NB4 (cell line): ENCODE measurements at regions not wholly inside any gene's neighbourhood (a gene's known extent, or its start where the extent isn't known, plus 50 kb on each side); places are given as distances from the start of the nearest gene placed in this dataset.
"Not testable (repeated sequence)": the region's sequence is repeated elsewhere in the genome, so short reads cannot be mapped to it uniquely, and the experiment has no call there.

Experiments
- DNase-seq: peaks from one replicate; pipeline ENCODE4 v3.0.0; 2010; ENCODE audit warnings: low read depth
- H3K4me3 ChIP-seq: one replicate; pipeline ENCODE4 v1.5.1; 2011; ENCODE audit warnings: mild to moderate bottlenecking, low read depth, low read length, moderate library complexity
- MYC ChIP-seq: IDR thresholded peaks from 2 replicates; pipeline ENCODE4 v1.6.1; 2011; ENCODE audit warnings: low read depth, low read length
- POLR2A ChIP-seq: IDR thresholded peaks from 2 replicates; pipeline ENCODE4 v1.6.1; 2011; ENCODE audit warnings: mild to moderate bottlenecking; ENCODE audit not compliant: insufficient read length; ENCODE audit errors: extremely low read depth
- TF ChIP-seq, protein P1 (sequence below): IDR thresholded peaks from 2 replicates; pipeline ENCODE4 v1.6.1; 2011; ENCODE audit warnings: low read depth, low read length
- TF ChIP-seq, protein P2 (sequence below): IDR thresholded peaks from one replicate; pipeline ENCODE4 v1.5.1; 2012; ENCODE audit warnings: low read depth, low read length

GRCh38 chr2:149860276-149860921, 272.8 kb upstream of the MMADHC start:
- no peak for DNase-seq
- TF ChIP-seq POLR2A, result no peak
- TF ChIP-seq, protein P1, sequence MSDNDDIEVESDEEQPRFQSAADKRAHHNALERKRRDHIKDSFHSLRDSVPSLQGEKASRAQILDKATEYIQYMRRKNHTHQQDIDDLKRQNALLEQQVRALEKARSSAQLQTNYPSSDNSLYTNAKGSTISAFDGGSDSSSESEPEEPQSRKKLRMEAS, result no peak
- TF ChIP-seq, protein P2, sequence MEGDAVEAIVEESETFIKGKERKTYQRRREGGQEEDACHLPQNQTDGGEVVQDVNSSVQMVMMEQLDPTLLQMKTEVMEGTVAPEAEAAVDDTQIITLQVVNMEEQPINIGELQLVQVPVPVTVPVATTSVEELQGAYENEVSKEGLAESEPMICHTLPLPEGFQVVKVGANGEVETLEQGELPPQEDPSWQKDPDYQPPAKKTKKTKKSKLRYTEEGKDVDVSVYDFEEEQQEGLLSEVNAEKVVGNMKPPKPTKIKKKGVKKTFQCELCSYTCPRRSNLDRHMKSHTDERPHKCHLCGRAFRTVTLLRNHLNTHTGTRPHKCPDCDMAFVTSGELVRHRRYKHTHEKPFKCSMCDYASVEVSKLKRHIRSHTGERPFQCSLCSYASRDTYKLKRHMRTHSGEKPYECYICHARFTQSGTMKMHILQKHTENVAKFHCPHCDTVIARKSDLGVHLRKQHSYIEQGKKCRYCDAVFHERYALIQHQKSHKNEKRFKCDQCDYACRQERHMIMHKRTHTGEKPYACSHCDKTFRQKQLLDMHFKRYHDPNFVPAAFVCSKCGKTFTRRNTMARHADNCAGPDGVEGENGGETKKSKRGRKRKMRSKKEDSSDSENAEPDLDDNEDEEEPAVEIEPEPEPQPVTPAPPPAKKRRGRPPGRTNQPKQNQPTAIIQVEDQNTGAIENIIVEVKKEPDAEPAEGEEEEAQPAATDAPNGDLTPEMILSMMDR, result no peak
- TF ChIP-seq MYC, result no peak
- H3K4me3 ChIP-seq, result no peak overlapping the region

- DNase-seq, result peak; percentile 7
- no peak overlapping the region for H3K4me3 ChIP-seq
- TF ChIP-seq, protein P2, result no peak
- TF ChIP-seq POLR2A (no peak), MYC (no peak)
- TF ChIP-seq, protein P1, result no peak
Observed at GRCh38 chr2:149858901-149859634, 271.5 kb upstream of the MMADHC start.

- DNase-seq, result no peak
- H3K4me3 ChIP-seq, result no peak overlapping the region
- TF ChIP-seq POLR2A (no peak), MYC (no peak)
- TF ChIP-seq, protein P1, result no peak
Observed at GRCh38 chr2:149858216-149858615, 270.6 kb upstream of the MMADHC start.

GRCh38 chr2:149857344-149857743, 269.8 kb upstream of the MMADHC start:
- TF ChIP-seq, protein P1, result no peak
- TF ChIP-seq, protein P2, result no peak
- TF ChIP-seq MYC (no peak), POLR2A (no peak)
- no peak overlapping the region for H3K4me3 ChIP-seq
- no peak for DNase-seq

- not testable (repeated sequence) for DNase-seq, H3K4me3 ChIP-seq
Observed at GRCh38 chr2:149855859-149856258, 268.3 kb upstream of the MMADHC start.

DNA sequence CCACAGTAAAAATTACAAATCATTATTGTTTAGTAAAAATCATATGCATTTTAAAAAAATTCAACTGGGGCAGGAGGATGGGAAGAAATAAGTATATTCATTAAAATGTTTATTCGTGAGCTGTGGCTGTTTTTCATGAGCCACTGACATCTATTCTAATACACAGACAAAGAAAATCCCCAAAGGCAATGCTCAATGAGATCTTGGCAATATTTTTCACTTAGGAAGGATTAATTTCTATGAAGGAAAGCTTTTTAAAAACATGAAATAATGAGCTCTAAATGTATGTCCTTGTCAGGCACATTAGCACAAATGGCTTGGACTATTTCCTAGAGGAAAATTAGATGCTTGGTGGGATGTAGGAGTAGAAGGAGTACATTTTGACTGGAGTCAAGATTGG, 262.0 kb upstream of the MMADHC start:
- TF ChIP-seq MYC, result no peak
- TF ChIP-seq, protein P1, result no peak
- TF ChIP-seq, protein P2, result no peak
- no peak for TF ChIP-seq POLR2A

More for the DNA sequence above, 262.0 kb upstream of the MMADHC start:
- DNase-seq, result no peak
- no peak overlapping the region for H3K4me3 ChIP-seq
